GM19328 (cell line): ENCODE measurements at regions not wholly inside any gene's neighbourhood (a gene's known extent, or its start where the extent isn't known, plus 50 kb on each side); places are given as distances from the start of the nearest gene placed in this dataset.

Experiments
- ATAC-seq: cut with Tn5 transposase; IDR thresholded peaks from one replicate; pipeline ENCODE4 v1.9.1; 2021; ENCODE audit warnings: mild to moderate bottlenecking, moderate library complexity; ENCODE audit not compliant: unreplicated experiment

GRCh38 chr1:56320464-56321149 is 258.8 kb downstream of the PLPP3 start:
- ATAC-seq, result no peak

GRCh38 chr1:56317722-56318121 is 261.6 kb downstream of the PLPP3 start:
- no peak for ATAC-seq

- ATAC-seq, result no peak
Measured at GRCh38 chr1:56315293-56315942, 263.9 kb downstream of the PLPP3 start.

DNA sequence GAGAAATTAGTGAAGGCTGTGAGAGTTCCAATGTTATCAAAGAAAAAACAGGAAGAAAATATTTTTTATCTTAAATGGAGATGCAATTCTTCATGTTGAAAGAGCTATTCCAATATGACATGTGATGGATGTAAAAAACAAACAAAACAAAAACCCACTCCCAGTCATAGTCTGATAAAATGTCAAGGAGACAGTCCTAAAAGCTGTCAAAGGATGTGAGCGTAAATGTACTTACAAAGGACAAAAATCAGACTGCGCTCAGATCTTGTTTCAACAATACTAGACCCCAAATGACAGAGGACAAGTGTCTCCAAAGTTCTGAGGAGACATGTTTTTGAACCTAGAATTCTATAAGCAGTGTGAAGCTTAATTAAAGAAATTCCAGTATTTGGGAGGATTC is 265.8 kb downstream of the PLPP3 start:
- no peak for ATAC-seq

- ATAC-seq, result no peak
Measured at GRCh38 chr1:56311766-56312165, 267.6 kb downstream of the PLPP3 start.

DNA sequence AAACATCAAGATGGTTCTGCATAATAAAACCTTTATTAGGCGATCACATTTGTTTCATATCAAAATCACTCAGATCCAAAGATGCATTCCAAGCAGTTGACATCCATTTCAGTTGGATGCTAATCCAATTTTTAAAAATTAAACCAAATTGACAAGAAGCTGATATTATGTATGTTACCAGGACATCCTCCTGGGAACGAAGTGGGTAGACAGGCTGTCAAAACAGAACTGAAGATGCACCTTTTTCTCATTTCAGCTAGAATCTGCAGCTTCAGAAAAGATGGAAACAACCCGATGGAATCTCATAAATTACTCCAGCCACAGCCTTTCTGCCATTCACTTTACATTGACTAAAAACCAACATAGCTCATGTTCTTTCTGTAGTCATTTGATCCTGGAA is 268.4 kb downstream of the PLPP3 start:
- ATAC-seq, result no peak

DNA sequence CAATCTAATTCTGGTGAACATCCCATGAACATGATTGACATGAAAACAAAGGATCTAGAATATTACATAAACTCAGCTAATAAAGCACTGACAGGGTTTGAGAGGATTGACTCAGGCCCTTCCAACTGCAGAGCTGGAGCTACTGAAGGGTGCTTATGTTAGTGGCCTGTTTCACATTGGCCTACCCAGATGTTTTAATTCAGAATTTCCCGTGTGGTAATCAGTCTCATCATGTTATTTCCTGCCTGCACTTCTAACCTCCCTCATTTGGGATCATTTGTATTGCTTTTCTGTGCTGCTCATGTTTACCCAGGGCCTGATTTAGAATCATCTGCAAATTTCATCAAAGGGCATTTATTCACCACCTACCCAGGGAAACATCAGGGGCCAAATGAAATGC is 270.3 kb downstream of the PLPP3 start:
- ATAC-seq, result no peak

GRCh38 chr1:56304975-56305374 is 274.4 kb downstream of the PLPP3 start:
- no peak for ATAC-seq

DNA sequence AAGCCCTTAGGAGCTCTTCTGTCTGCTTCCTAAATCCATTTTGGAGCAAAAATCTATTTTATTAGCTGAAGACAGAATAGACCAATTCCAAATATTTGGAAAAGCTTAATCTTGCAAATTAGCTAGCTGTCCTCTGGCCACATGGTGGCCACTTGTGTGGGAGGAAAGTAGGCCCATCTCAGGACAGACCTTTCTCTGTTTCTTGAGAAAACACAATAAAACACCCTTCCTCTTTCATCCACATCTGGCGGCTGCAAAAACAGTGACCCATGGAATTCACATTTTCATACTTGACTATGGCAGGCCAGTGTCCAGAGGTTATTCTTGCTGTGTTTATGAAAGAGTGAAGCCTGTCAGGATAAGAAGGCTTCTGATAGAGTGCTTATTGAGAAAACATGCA is 275.6 kb downstream of the PLPP3 start:
- ATAC-seq, result no peak

- no peak for ATAC-seq
Measured at GRCh38 chr1:56302878-56303277, 276.5 kb downstream of the PLPP3 start.

DNA sequence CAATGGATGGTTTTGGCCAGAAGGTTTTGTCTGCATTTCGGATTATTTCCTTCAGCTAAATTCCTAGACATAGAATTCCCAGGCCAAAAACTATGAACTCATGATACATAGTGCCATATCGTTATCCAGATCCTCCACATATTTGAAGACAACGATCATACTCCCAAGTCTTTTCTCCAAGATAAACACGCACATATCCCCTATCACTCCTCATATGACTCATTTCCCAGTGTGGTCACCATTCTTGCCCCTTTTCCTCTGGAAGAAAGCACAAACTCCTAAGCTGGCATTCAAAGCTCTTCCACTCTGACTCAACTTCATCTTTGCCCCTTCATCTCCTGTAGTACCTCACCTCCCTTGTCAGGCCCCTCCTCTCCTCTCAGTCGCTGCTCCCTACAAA is 277.6 kb downstream of the PLPP3 start:
- no peak for ATAC-seq

DNA sequence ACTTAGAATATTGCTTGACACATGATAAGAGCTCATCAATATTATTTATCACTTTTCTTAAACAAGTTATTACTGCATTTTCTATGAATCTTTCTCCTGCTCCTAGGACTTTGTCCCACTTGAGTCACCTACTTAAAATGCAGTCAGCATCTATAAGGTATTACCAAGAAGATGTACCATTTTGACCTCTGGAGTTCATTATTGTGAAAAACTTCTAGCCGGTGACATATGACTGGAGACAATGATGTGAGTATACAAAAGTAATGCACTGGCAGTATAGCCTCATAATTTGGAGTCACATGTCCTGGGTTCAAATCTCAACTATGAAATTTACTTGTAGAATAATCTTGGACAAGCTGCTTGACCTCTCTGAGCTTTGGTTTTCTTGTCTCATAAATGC is 278.5 kb downstream of the PLPP3 start:
- ATAC-seq, result no peak

DNA sequence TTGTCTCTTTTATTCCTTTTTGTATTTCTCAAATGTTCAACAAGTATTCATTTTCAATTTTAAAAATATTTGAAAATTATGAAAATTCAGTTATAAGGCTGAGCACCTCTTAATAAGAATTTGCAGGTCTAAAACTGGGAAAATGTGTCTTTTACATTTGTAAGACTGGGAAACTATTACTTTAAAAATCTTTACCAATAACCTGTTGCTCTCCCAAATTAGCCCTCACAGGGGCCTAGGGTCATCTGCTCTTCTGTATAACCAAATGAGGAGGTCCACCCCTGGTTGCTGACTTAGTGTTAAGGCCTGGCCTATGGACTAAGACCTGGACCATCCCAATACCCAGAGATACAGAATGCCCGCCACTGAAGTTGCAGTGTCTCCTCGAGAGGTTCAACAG is 280.5 kb downstream of the PLPP3 start:
- no peak for ATAC-seq

DNA sequence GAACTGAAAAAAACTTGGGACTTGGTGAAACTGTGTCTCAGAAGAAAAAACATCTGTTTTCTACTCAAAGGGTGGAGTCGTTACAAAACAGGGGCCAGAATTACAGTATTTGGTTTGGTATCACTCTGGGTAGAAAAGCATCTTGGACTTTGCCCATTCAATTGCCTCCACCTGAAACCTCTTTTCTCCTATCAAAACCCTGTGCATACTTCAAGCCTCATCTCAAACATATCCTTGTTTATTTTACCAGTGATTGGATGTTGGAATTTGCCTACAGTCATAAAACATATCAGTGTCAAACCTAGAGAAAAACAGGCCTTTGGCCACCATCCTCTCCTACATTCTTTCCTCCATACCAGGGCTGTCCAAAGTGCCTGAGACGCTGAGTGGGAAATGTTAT is 281.5 kb downstream of the PLPP3 start:
- ATAC-seq, result no peak

DNA sequence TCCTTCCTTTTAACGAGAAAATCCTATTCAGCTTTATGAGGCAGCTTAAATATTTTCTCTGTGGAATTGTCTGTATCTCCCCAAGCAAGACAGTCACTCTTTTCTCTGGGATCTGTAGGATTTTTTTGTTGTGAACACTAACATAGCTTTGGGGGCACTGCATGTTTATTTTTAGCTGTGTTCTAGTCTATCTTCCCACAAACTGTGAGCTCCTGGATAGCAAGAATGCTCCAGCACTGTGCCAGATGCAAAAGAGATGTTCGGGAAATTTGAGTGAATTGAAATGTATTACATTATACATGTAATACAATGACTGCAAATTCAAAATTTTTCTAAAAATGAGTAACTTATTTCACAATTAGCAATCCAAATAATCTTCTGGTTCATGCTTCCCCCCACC is 282.2 kb downstream of the PLPP3 start:
- no peak for ATAC-seq

GRCh38 chr1:56295949-56296929 is 283.1 kb downstream of the PLPP3 start:
- no peak for ATAC-seq

DNA sequence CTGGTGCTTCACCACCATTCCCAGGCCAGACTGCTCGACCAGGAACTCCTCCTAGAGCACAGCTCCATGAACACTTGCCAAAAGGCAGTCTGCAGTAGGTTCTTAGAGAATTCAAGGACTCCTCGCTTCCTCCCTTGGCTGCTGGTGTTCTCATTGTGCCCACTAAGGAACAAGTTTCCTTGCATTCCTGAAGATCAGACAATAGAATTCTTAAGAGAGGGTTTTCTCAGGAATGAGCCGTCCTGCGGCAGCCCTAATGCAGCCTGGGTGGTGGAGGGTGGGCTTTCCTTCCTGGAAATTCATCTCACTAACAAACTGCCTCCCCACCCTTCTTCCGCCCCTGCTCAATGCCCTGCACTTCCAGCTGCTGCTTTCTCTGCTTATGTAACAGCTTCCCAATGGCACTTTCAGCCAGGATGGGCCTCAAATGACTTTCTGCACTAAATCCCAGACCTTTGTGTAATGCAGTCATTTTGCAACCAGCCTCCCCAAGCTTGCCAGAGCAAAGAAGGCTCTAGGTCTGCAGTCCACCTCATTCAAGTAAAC is 287.9 kb downstream of the PLPP3 start:
- ATAC-seq, result no peak

DNA sequence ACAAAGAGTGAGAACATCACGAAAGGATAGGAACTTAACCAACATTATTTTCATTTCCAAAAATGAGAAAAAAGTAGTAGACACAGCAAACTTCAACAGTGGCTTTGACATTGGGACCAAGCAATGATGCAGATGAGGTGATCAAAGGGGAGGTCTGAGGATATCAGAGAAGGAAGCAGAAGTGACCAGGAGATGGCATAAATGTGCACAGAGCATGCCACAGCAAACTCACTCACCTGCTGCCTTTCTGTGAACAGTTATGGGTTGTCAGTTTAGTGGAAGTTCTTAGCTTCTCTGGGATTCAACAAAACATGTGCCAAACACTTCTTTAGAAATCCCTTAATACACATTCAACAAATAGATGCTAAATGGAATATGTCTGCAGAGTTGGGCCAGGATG is 290.1 kb downstream of the PLPP3 start:
- ATAC-seq, result no peak

- no peak for ATAC-seq
Measured at GRCh38 chr1:56287721-56288120, 291.6 kb downstream of the PLPP3 start.

DNA sequence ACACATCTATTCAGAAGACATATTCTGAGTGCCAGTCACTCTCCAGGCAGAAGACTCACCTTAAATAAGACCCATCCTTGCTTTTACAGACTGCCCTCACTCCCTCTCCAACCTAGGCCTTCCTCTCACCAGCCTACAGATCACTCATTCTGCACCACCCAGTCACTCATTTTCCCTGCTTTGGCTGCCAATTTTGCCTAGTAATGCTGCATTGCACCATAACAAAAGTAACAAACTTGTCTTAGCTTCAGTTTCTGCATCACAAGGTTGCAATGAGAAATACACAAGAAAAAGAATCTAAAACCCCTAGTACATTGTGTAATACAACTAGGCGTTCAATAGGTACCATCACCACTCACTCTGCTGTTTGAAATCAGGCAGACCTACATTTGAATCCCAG is 292.4 kb downstream of the PLPP3 start:
- ATAC-seq, result no peak

- no peak for ATAC-seq
Measured at GRCh38 chr1:56286506-56286905, 292.9 kb downstream of the PLPP3 start.
